ENCODE measurements at regions not wholly inside any gene's neighbourhood (a gene's known extent, or its start where the extent isn't known, plus 50 kb on each side); places are given as distances from the start of the nearest gene placed in this dataset.
"Not testable (repeated sequence)": the region's sequence is repeated elsewhere in the genome, so short reads cannot be mapped to it uniquely, and the experiment has no call there.

GRCh38 chr10:53536322-53536721 is 763.7 kb upstream of the MBL2 start:
- no peak for TF ChIP-seq CTCF (conservative IDR thresholded peaks at IDR 0.05; ENCODE audit: low read depth, low read length)
- no peak overlapping the region for H3K4me3 ChIP-seq (ENCODE audit: low read depth, low read length)
- DNase-seq (ENCODE audit: low read depth), result no peak

- DNase-seq (ENCODE audit: low read depth), result no peak
- no peak for TF ChIP-seq CTCF (conservative IDR thresholded peaks at IDR 0.05; ENCODE audit: low read depth, low read length)
- no peak overlapping the region for H3K4me3 ChIP-seq (ENCODE audit: low read depth, low read length)
Measured at GRCh38 chr10:53534428-53534827, 761.8 kb upstream of the MBL2 start.

GRCh38 chr10:53528974-53529373 is 756.4 kb upstream of the MBL2 start:
- TF ChIP-seq CTCF (conservative IDR thresholded peaks at IDR 0.05; ENCODE audit: low read depth, low read length), result no peak
- no peak overlapping the region for H3K4me3 ChIP-seq (ENCODE audit: low read depth, low read length)
- DNase-seq (ENCODE audit: low read depth), result no peak

GRCh38 chr10:53521046-53521445 is 748.5 kb upstream of the MBL2 start:
- no peak for DNase-seq (ENCODE audit: low read depth)
- no peak overlapping the region for H3K4me3 ChIP-seq (ENCODE audit: low read depth, low read length)
- TF ChIP-seq CTCF (conservative IDR thresholded peaks at IDR 0.05; ENCODE audit: low read depth, low read length), result no peak

GRCh38 chr10:53508197-53508596 is 735.6 kb upstream of the MBL2 start:
- no peak for DNase-seq (ENCODE audit: low read depth)
- no peak overlapping the region for H3K4me3 ChIP-seq (ENCODE audit: low read depth, low read length)
- no peak for TF ChIP-seq CTCF (conservative IDR thresholded peaks at IDR 0.05; ENCODE audit: low read depth, low read length)

- H3K4me3 ChIP-seq (ENCODE audit: low read depth, low read length); DNase-seq (ENCODE audit: low read depth): not testable (repeated sequence)
Measured at GRCh38 chr10:53504492-53504891, 731.9 kb upstream of the MBL2 start.

- no peak for DNase-seq (ENCODE audit: low read depth)
- no peak overlapping the region for H3K4me3 ChIP-seq (ENCODE audit: low read depth, low read length)
- TF ChIP-seq CTCF (conservative IDR thresholded peaks at IDR 0.05; ENCODE audit: low read depth, low read length), result no peak
Measured at GRCh38 chr10:53491774-53492173, 719.2 kb upstream of the MBL2 start.

- H3K4me3 ChIP-seq (ENCODE audit: low read depth, low read length), result no peak overlapping the region
- DNase-seq (ENCODE audit: low read depth), result no peak
- TF ChIP-seq CTCF (conservative IDR thresholded peaks at IDR 0.05; ENCODE audit: low read depth, low read length), result no peak
Measured at GRCh38 chr10:53490553-53490952, 718.0 kb upstream of the MBL2 start.
